GM12878 (cell line): ENCODE measurements at regions not wholly inside any gene's neighbourhood (a gene's known extent, or its start where the extent isn't known, plus 50 kb on each side); places are given as distances from the start of the nearest gene placed in this dataset.

Source experiments
- ATAC-seq: fragments of 200-7000 bp; cut with Tn5 transposase; 3 replicates; pipeline ENCODE4 v1.9.1; 2020; ENCODE audit warnings: mild to moderate bottlenecking, moderate library complexity
- BruUV-seq: library from RNA; stranded (reverse); fragments of 400-500 nt; replicated peaks from 2 replicates; lab custom pipeline; 2021; lab: Mats Ljungman, UMichigan
- CTCF ChIA-PET: fragments of 300-600 bp; sonication (Branson Sonifier 250); formaldehyde crosslinking; extraction: SDS; loops from one replicate; lab custom pipeline; 2021; ENCODE audit warnings: inconsistent platforms; lab: Yijun Ruan, JAX
- POLR2A ChIA-PET: fragments of 350-600 bp; formaldehyde crosslinking; extraction: SDS; loops from one replicate; lab custom pipeline; 2021; ENCODE audit warnings: inconsistent platforms; lab: Charles Lee
- RAD21 ChIA-PET: fragments of 300-600 bp; sonication (Branson Sonifier 250); formaldehyde crosslinking; loops from one replicate; lab custom pipeline; 2023; ENCODE audit warnings: antibody characterized with exemption; ENCODE audit not compliant: unreplicated experiment; lab: Charles Lee
- SMC1A ChIA-PET: fragments of 300-600 bp; sonication (Branson Sonifier 250); formaldehyde crosslinking; loops from one replicate; lab custom pipeline; 2023; ENCODE audit not compliant: unreplicated experiment, uncharacterized antibody; lab: Charles Lee
- DNase-seq: peaks from one replicate; pipeline ENCODE4 v3.0.0-alpha.2; 2011; ENCODE audit warnings: low read depth, low spot score
- FAIRE-seq: peaks from 3 replicates; lab custom pipeline; 2011; peaks lifted over from hg19 to GRCh38; lab: Jason Lieb, UNC
- H2AFZ ChIP-seq: 2 replicates; pipeline ENCODE4 v1.6.0; 2011; ENCODE audit warnings: low read depth, low read length, control low read depth; ENCODE audit not compliant: control insufficient read depth
- H3K27ac ChIP-seq: 2 replicates; pipeline ENCODE4 v1.5.1; 2011; ENCODE audit warnings: control low read depth; ENCODE audit not compliant: control insufficient read depth, insufficient read depth
- H3K27me3 ChIP-seq, 2 experiments: replicated peaks in 1 of 2; 2 replicates each; pipeline versions ENCODE4 v1.6.0 to v1.6.1; 2011; ENCODE audit warnings: low read length in 1 of 2; ENCODE audit not compliant: control insufficient read depth in 2 of 2, insufficient read depth in 2 of 2
- H3K36me3 ChIP-seq, 2 experiments: 2 replicates each; pipeline ENCODE4 v1.5.1; 2011; ENCODE audit warnings: low read length in 1 of 2; ENCODE audit not compliant: control insufficient read depth in 2 of 2, insufficient read depth in 2 of 2
- H3K4me1 ChIP-seq: 2 replicates; pipeline ENCODE4 v1.6.1; 2011; ENCODE audit warnings: mild to moderate bottlenecking, low read length, moderate library complexity, mixed read lengths; ENCODE audit not compliant: control insufficient read depth, insufficient read depth
- H3K4me2 ChIP-seq: 2 replicates; pipeline ENCODE4 v1.6.0; 2011; ENCODE audit warnings: control low read depth; ENCODE audit not compliant: control insufficient read depth, insufficient read depth
- H3K4me3 ChIP-seq: fragments of 200-600 bp; sonication (generic); 2 replicates; pipeline ENCODE4 v1.5.1; 2016
- H3K79me2 ChIP-seq: 2 replicates; pipeline ENCODE4 v1.6.0; 2011; ENCODE audit warnings: low read length; ENCODE audit not compliant: control insufficient read depth, insufficient read depth
- H3K9ac ChIP-seq: 2 replicates; pipeline ENCODE4 v1.8.0; 2011; ENCODE audit warnings: low read length, control low read depth, mixed read lengths; ENCODE audit not compliant: control insufficient read depth, insufficient read depth
- H3K9me3 ChIP-seq: replicated peaks from 3 replicates; pipeline ENCODE4 v1.5.1; 2011; ENCODE audit warnings: mild to moderate bottlenecking, low read length; ENCODE audit not compliant: control insufficient read depth, insufficient read depth
- H4K20me1 ChIP-seq: 2 replicates; pipeline ENCODE4 v1.6.0; 2011; ENCODE audit not compliant: control insufficient read depth, insufficient read depth
- BACH1 ChIP-seq: fragments of 450-650 bp; IDR thresholded peaks from 2 replicates; pipeline ENCODE4 v1.6.1; 2017; ENCODE audit warnings: mild to moderate bottlenecking, borderline replicate concordance
- CBX5 ChIP-seq: sonication (generic); IDR thresholded peaks from 2 replicates; pipeline ENCODE4 v1.6.1; 2016; ENCODE audit warnings: low read depth, moderate library complexity, mild to moderate bottlenecking, inconsistent platforms
- CREB1 ChIP-seq: IDR thresholded peaks from 2 replicates; pipeline ENCODE4 v1.6.1; 2012; ENCODE audit warnings: low read depth, mild to moderate bottlenecking, inconsistent platforms
- GATAD2B ChIP-seq: fragments of 450-650 bp; conservative IDR thresholded peaks from 2 replicates; pipeline ENCODE4 v1.6.1; 2017; ENCODE audit warnings: low read depth, mild to moderate bottlenecking, moderate library complexity
- NR2C2 ChIP-seq: IDR thresholded peaks from 2 replicates; pipeline ENCODE4 v1.6.1; 2011; ENCODE audit warnings: borderline replicate concordance, low read depth; ENCODE audit not compliant: control insufficient read depth, insufficient read length
- PML ChIP-seq: IDR thresholded peaks from 2 replicates; pipeline ENCODE4 v1.6.1; 2012; ENCODE audit warnings: low read length, inconsistent platforms
- SMC3 ChIP-seq: IDR thresholded peaks from 2 replicates; pipeline ENCODE4 v1.6.1; 2011; ENCODE audit warnings: low read length, improper control_type of control experiment, borderline replicate concordance
- TAF1 ChIP-seq: IDR thresholded peaks from 2 replicates; pipeline ENCODE4 v1.6.1; 2011; ENCODE audit warnings: mild to moderate bottlenecking, low read depth, low read length, borderline replicate concordance
- TARDBP ChIP-seq: IDR thresholded peaks from 2 replicates; pipeline ENCODE4 v1.6.1; 2016; ENCODE audit warnings: borderline replicate concordance
- USF1 ChIP-seq: IDR thresholded peaks from 2 replicates; pipeline ENCODE4 v1.6.1; 2011; ENCODE audit warnings: borderline replicate concordance, low read depth, mild to moderate bottlenecking, moderate library complexity, mixed read lengths, low read length; ENCODE audit not compliant: insufficient read depth; ENCODE audit errors: extremely low read length
- USF2 ChIP-seq: IDR thresholded peaks from 2 replicates; pipeline ENCODE4 v1.6.1; 2011; ENCODE audit warnings: low read depth, low read length, improper control_type of control experiment, borderline replicate concordance
- ZNF217 ChIP-seq: fragments of 450-650 bp; IDR thresholded peaks from 2 replicates; pipeline ENCODE4 v1.6.1; 2017; ENCODE audit warnings: antibody characterized with exemption, mild to moderate bottlenecking
- ZNF592 ChIP-seq: fragments of 450-650 bp; IDR thresholded peaks from 2 replicates; pipeline ENCODE4 v1.6.1; 2017; ENCODE audit warnings: mild to moderate bottlenecking, moderate library complexity
- WGBS: methylation state at CpG from one replicate; pipeline ENCODE4 v1.1.6; 2016; ENCODE audit warnings: low lambda C conversion rate; ENCODE audit not compliant: insufficient replicate concordance, insufficient coverage; ENCODE audit errors: missing lambda C conversion rate; 5-methylcytosine and 5-hydroxymethylcytosine counted together
- in situ Hi-C: fragments of 300-500 bp; cut with MboI; formaldehyde crosslinking; loops from 9 replicates; pipeline ENCODE4 v1.14.3; 2018; ENCODE audit warnings: mixed read lengths
- intact Hi-C: fragments of 100-400 bp; cut with micrococcal nuclease; formaldehyde crosslinking; loops from one replicate; pipeline ENCODE4 v1.14.2; 2022; ENCODE audit not compliant: unreplicated experiment

- BruUV-seq, result no TSS peak
- ChIA-PET SMC1A (no interaction called here), RAD21 (no interaction called here), CTCF (no interaction called here), POLR2A (no interaction called here)
- H3K4me3 ChIP-seq, result no peak overlapping the region
- no peak overlapping the region for H3K4me2 ChIP-seq
- H3K79me2 ChIP-seq, result no peaks in the 10 kb centered on the region
- H2AFZ ChIP-seq, result no peak overlapping the region
- H3K9me3 ChIP-seq, result no peaks in the 10 kb centered on the region
- no peak for FAIRE-seq
- no peak for ATAC-seq
- 35% methylated on average over 5 of the region's 5 CpGs for WGBS
- in situ Hi-C loops (no loop called here), intact Hi-C loops (no loop called here)
- no peak overlapping the region for H3K9ac ChIP-seq
- H4K20me1 ChIP-seq, result no peaks in the 10 kb centered on the region
- no peak for DNase-seq
- H3K27me3 ChIP-seq, result no peaks in the 10 kb centered on the region
- TF ChIP-seq TAF1 (no peak), BACH1 (no peak), CBX5 (no peak), SMC3 (no peak), USF1 (no peak), PML (no peak), TARDBP (no peak), ZNF592 (no peak), NR2C2 (no peak), USF2 (no peak), GATAD2B (no peak), CREB1 (no peak), ZNF217 (no peak)
- H3K27ac ChIP-seq, result no peak overlapping the region
- no peaks in the 10 kb centered on the region for H3K36me3 ChIP-seq
- no peaks in the 10 kb centered on the region for H3K4me1 ChIP-seq
Measured at GRCh38 chr14:36430662-36431084, 89.4 kb downstream of the NKX2-1 start.
